Coronary artery (tissue), 2 donors: ENCODE measurements at regions not wholly inside any gene's neighbourhood (a gene's known extent, or its start where the extent isn't known, plus 50 kb on each side); places are given as distances from the start of the nearest gene placed in this dataset.

ENCODE experiments used
- DNase-seq: peaks from one replicate; pipeline ENCODE4 v3.0.0-alpha.2; 2017; ENCODE audit warnings: low spot score
- H3K27ac ChIP-seq, 2 donors: fragments of 200-600 bp; sonication (generic); one replicate each; pipeline ENCODE4 v1.5.1; 2016 to 2019
- H3K4me3 ChIP-seq: fragments of 200-600 bp; sonication (generic); 2 replicates; pipeline ENCODE4 v1.5.1; 2016; ENCODE audit warnings: mild to moderate bottlenecking, moderate library complexity
- CTCF ChIP-seq: fragments of 200-600 bp; sonication (generic); IDR thresholded peaks from one replicate; pipeline ENCODE4 v1.5.1; 2019; ENCODE audit warnings: antibody characterized with exemption

DNA sequence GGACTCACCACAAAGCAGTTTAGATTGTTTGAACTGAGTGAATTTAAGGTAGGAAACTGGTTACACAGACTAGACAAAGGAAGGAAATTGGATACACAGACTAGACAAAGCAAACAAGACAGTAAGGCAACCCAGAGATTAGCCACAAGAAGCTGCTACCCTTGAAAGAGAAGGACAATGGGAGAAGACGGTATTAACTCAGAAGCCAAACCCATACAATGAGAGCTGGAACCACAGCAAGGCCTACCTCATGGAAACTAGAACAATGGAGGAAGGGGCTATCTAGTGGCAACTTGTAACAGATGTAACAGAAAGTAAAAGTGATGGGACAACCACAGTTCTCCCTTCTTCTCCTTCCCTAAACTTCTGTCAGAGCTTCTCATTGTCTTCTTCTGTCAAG, 410.9 kb upstream of the SPRY2 start:
- no peak for DNase-seq
- Histone ChIP-seq H3K27ac (no peak overlapping the region), H3K4me3 (no peak overlapping the region)
- TF ChIP-seq CTCF, result no peak

GRCh38 chr13:80744147-80744914, 403.4 kb upstream of the SPRY2 start:
- no peak for DNase-seq
- H3K27ac ChIP-seq, result no peak overlapping the region
- no peak overlapping the region for H3K4me3 ChIP-seq
- TF ChIP-seq CTCF, result no peak

- DNase-seq, result no peak
- no peak overlapping the region for H3K27ac ChIP-seq
- no peak overlapping the region for H3K4me3 ChIP-seq
- TF ChIP-seq CTCF, result no peak
These were observed 401.1 kb upstream of the SPRY2 start for GRCh38 chr13:80742033-80742432.

DNA sequence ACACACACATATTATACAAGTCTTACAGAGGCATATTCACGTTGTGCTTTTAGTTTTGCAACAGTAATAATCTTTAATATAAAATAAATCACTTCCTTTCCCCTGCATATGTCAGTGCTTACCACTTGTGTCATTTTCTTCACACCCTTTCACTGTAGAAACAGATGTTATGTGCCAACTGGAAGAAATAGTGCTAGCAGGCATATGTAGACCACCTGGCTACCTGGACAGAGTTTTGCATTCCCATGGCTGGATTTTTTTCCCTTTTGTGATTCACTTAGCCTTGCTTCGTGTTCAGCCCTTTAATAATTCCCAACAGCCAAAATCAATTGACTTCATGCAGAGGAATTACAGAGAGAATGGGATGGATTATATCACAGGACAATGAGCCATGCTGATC, 399.1 kb upstream of the SPRY2 start:
- Histone ChIP-seq H3K4me3 (no peak overlapping the region), H3K27ac (no peak overlapping the region)
- DNase-seq, result no peak
- TF ChIP-seq CTCF, result no peak

DNA sequence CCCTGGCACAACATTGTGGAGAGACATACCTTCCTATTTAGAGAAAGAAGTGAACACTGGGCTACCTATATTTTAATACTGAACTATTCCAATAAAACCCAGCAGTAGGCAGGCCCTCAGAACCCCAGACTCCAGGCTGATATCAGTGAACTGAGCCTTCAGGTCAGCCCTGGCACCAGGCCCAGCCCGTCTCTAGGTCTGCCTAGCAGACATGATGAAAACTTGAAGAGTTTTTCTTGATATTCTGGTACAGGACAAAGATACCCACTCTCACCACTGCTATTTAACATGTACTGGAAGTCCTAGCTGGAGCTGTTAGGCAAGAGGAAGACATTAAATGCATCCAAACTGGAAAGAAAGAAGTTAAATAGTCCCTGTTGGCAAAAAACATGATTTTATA, 396.6 kb upstream of the SPRY2 start:
- H3K4me3 ChIP-seq, result no peak overlapping the region
- DNase-seq, result no peak
- TF ChIP-seq CTCF, result no peak
- H3K27ac ChIP-seq, result no peak overlapping the region

- no peak overlapping the region for H3K27ac ChIP-seq
- DNase-seq, result no peak
- no peak overlapping the region for H3K4me3 ChIP-seq
- no peak for TF ChIP-seq CTCF
These were observed 386.5 kb upstream of the SPRY2 start for GRCh38 chr13:80727321-80727975.

DNA sequence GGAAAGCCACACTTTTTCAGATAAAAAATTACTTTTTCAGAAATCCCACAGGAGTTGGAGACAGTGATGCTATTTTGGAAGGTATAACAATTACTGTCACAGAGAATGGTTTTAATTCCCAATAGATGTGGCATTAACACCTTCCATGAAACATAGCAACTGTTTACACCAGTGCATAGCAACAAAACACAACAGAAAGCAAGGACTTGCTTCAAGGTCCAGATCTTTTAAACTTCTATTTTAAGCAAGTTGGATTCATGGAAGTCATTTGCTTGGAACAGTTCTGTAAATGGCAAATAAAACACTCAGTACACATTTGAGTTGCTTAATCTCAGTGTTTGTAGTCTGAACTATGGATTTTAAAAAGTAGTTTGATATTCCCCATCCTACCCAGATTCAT, 385.9 kb upstream of the SPRY2 start:
- no peak overlapping the region for H3K4me3 ChIP-seq
- no peak for DNase-seq
- no peak overlapping the region for H3K27ac ChIP-seq
- TF ChIP-seq CTCF, result no peak
